Upper lobe of right lung (tissue), 1 donor: ENCODE measurements at regions not wholly inside any gene's neighbourhood (a gene's known extent, or its start where the extent isn't known, plus 50 kb on each side); places are given as distances from the start of the nearest gene placed in this dataset.

Experiments
- ATAC-seq: fragments of 200-7000 bp; cut with Tn5 transposase; one replicate; pipeline ENCODE4 v1.9.1; 2020; ENCODE audit warnings: mild to moderate bottlenecking, moderate library complexity
- DNase-seq: peaks from one replicate; pipeline ENCODE4 v3.0.0-alpha.2; 2020
- H3K27ac ChIP-seq: fragments of 200-600 bp; one replicate; pipeline ENCODE4 v1.8.0; 2022
- H3K27me3 ChIP-seq: fragments of 200-600 bp; one replicate; pipeline ENCODE4 v1.8.0; 2022; ENCODE audit warnings: mild to moderate bottlenecking
- H3K36me3 ChIP-seq: fragments of 200-600 bp; one replicate; pipeline ENCODE4 v1.8.0; 2022
- H3K4me1 ChIP-seq: fragments of 200-600 bp; one replicate; pipeline ENCODE4 v1.8.0; 2022
- H3K4me3 ChIP-seq: fragments of 200-600 bp; one replicate; pipeline ENCODE4 v1.8.0; 2022; ENCODE audit warnings: mild to moderate bottlenecking
- H3K9me3 ChIP-seq: fragments of 200-600 bp; one replicate; pipeline ENCODE4 v1.8.0; 2022
- intact Hi-C: fragments of 100-400 bp; cut with DNase I; formaldehyde crosslinking; loops from one replicate; pipeline ENCODE4 v1.11.0; 2022
- TF ChIP-seq, protein P1 (sequence below): fragments of 200-600 bp; IDR thresholded peaks from one replicate; pipeline ENCODE4 v1.8.0; 2022; ENCODE audit warnings: antibody characterized with exemption
- donor health status: DM: no; HTN: yes; CAD: no; lungs with severe emphysema.

DNA sequence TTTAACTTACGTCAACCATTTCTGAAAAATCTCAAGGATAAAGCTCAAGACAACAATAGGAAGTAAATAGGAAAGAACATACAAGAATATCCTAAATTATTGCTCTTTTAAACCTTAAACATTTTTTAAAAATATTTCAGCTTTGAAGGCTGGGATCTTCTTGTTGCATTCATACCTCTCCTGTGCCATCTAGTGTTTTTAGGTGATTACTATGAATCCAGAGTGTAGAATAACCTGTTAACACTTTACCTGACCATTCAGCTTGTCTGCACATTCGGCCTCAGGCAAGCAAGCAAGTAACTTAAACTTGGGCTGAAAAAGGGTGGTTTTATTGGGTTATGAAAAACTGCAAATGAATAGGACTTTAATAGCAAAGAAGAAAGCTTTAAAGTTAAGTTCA is 507.8 kb upstream of the INTU start:
- intact Hi-C loops, result no loop called here

DNA sequence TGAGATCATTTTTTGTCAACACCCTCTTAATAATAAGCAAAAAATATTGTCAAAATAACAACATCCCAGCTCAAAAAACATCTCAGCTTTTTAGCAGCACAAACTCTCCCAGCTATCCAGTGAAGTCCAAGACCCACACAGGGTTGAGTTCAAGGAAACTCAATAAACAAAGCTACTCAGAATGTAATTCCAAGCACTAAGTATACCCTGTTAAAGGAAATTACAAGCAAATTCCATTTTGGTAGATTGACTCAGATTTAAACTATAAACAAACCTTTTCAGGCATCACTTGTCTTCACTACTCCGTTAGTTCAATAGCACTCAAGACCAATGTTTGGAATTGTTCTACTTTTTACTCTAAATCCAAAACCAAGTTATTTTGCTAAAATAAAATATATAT is 506.0 kb upstream of the INTU start:
- TF ChIP-seq, protein P1, sequence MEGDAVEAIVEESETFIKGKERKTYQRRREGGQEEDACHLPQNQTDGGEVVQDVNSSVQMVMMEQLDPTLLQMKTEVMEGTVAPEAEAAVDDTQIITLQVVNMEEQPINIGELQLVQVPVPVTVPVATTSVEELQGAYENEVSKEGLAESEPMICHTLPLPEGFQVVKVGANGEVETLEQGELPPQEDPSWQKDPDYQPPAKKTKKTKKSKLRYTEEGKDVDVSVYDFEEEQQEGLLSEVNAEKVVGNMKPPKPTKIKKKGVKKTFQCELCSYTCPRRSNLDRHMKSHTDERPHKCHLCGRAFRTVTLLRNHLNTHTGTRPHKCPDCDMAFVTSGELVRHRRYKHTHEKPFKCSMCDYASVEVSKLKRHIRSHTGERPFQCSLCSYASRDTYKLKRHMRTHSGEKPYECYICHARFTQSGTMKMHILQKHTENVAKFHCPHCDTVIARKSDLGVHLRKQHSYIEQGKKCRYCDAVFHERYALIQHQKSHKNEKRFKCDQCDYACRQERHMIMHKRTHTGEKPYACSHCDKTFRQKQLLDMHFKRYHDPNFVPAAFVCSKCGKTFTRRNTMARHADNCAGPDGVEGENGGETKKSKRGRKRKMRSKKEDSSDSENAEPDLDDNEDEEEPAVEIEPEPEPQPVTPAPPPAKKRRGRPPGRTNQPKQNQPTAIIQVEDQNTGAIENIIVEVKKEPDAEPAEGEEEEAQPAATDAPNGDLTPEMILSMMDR, result no peak
- no peak overlapping the region for H3K27ac ChIP-seq
- ATAC-seq (no peak), DNase-seq (no peak)
- intact Hi-C loops, result no loop called here
- H3K27me3 ChIP-seq, result no peaks in the 10 kb centered on the region
- H3K36me3 ChIP-seq, result no peaks in the 10 kb centered on the region
- no peaks in the 10 kb centered on the region for H3K9me3 ChIP-seq
- H3K4me3 ChIP-seq, result no peak overlapping the region
- no peaks in the 10 kb centered on the region for H3K4me1 ChIP-seq

More for the DNA sequence above, 507.8 kb upstream of the INTU start:
- Histone ChIP-seq H3K36me3 (no peaks in the 10 kb centered on the region), H3K4me1 (no peaks in the 10 kb centered on the region), H3K27ac (no peak overlapping the region), H3K9me3 (no peaks in the 10 kb centered on the region), H3K4me3 (no peak overlapping the region), H3K27me3 (no peaks in the 10 kb centered on the region)
- no peak for DNase-seq
- ATAC-seq, result no peak
- TF ChIP-seq, protein P1, result no peak

DNA sequence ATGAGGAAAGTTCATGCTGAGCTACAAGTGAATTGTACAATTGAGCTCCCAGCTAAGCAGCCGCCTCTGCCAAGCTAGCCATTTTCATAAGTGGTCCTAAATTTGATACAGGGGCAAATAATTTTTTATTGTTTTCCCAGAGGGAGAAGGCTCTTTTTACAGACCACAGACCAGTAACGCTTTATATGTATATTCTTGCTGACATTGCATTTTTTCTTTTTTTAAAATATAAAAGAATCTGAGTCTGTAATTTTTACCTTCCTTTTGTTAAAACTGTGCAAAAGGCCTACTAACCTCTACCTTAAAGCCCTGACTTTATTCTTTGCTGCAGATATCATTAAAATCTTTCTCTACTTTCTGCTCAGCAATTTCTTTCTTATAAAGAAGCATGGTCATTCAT is 501.2 kb upstream of the INTU start:
- H3K4me1 ChIP-seq, result no peaks in the 10 kb centered on the region
- TF ChIP-seq, protein P1, result no peak
- H3K36me3 ChIP-seq, result no peaks in the 10 kb centered on the region
- no peaks in the 10 kb centered on the region for H3K9me3 ChIP-seq
- no peak for ATAC-seq
- no peak for DNase-seq
- no peak overlapping the region for H3K4me3 ChIP-seq
- H3K27me3 ChIP-seq, result no peaks in the 10 kb centered on the region
- no peak overlapping the region for H3K27ac ChIP-seq
- intact Hi-C loops, result no loop called here

DNA sequence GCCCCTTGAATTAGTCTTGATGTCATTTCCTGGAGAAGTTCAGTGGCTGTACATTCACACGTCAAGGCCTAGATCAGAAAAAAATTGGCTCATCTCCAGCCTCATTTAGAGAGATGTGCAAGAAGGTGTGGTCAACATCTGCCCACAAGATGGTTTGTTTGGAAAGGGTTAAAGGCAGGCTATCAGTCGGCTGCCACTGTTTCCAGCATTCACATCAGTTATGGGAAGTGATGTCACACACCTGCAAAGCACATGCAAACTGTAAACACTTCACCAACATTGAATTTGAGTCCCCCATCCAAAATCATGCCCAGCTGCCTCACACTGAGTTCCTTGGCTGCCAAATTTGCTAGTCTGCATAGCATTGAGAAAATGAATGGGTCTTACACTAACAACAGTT is 498.3 kb upstream of the INTU start:
- H3K36me3 ChIP-seq, result no peaks in the 10 kb centered on the region
- H3K4me3 ChIP-seq, result no peak overlapping the region
- DNase-seq (no peak), ATAC-seq (no peak)
- no peaks in the 10 kb centered on the region for H3K27me3 ChIP-seq
- TF ChIP-seq, protein P1, result no peak
- H3K27ac ChIP-seq, result no peak overlapping the region
- no peaks in the 10 kb centered on the region for H3K4me1 ChIP-seq
- intact Hi-C loops, result no loop called here
- H3K9me3 ChIP-seq, result no peaks in the 10 kb centered on the region

DNA sequence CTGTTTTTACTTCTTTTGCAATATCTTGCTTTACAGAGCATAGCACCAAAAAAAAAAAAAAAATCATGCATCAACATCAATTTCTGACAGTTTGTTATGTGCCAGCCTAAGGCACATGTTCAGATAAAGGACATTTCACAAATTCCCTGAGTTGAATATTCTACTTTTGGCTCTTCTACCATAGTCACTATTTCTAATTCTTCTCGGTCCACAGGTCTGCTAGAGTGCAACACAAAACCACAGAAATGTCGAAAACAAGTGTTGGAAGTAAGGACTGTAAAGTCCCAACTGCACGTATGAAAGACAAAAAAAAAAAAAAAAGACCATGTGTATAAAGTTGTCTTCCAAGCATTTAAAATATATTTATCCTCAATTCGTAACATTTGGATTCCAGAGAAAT is 494.2 kb upstream of the INTU start:
- intact Hi-C loops, result no loop called here
- H3K4me1 ChIP-seq, result no peaks in the 10 kb centered on the region
- H3K4me3 ChIP-seq, result no peak overlapping the region
- TF ChIP-seq, protein P1, result no peak
- ATAC-seq, result no peak
- no peak overlapping the region for H3K27ac ChIP-seq
- H3K27me3 ChIP-seq, result no peaks in the 10 kb centered on the region
- no peaks in the 10 kb centered on the region for H3K9me3 ChIP-seq
- H3K36me3 ChIP-seq, result no peaks in the 10 kb centered on the region
- no peak for DNase-seq

DNA sequence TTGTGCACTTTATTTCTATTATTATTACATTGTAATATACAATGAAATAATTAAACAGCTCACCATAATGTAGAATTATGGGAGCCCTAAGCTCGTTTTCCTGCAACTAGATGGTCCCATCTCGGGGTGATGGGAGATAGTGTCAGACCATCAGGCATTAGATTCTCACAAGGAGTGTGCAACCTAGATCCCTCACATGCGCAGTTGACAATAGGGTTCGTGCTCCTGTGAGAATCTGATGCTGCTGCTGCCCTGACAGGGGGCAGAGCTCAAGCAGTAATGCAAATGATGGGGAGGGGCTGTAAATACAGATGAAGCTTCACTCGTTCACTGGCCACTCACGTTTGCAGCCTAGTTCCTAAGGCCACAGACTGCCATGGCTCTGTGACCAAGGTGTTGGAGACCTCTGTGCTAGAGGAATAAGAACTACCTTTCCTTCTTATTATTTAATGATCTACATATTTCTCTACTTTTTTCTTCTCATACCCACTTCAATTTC is 492.9 kb upstream of the INTU start:
- no peak overlapping the region for H3K4me3 ChIP-seq
- no peaks in the 10 kb centered on the region for H3K4me1 ChIP-seq
- H3K9me3 ChIP-seq, result no peaks in the 10 kb centered on the region
- TF ChIP-seq, protein P1, result no peak
- no peak for ATAC-seq
- DNase-seq, result no peak
- intact Hi-C loops, result no loop called here
- no peaks in the 10 kb centered on the region for H3K36me3 ChIP-seq
- no peaks in the 10 kb centered on the region for H3K27me3 ChIP-seq
- H3K27ac ChIP-seq, result no peak overlapping the region
